ENCODE measurements at regions not wholly inside any gene's neighbourhood (a gene's known extent, or its start where the extent isn't known, plus 50 kb on each side); places are given as distances from the start of the nearest gene placed in this dataset.

- no peak for DNase-seq
Observed at GRCh38 chr6:108751851-108752732, 96.1 kb upstream of the ARMC2 start.

GRCh38 chr6:108752733-108753590 is 95.3 kb upstream of the ARMC2 start:
- peak; percentile 50 for DNase-seq

GRCh38 chr6:108755257-108756240 is 92.7 kb upstream of the ARMC2 start:
- no peak for DNase-seq

GRCh38 chr6:108757357-108757756 is 90.9 kb upstream of the ARMC2 start:
- DNase-seq, result no peak

GRCh38 chr6:108758884-108759283 is 89.3 kb upstream of the ARMC2 start:
- DNase-seq, result no peak

GRCh38 chr6:108760126-108761050 is 87.8 kb upstream of the ARMC2 start:
- DNase-seq, result peak; percentile 63

GRCh38 chr6:108762394-108762793 is 85.8 kb upstream of the ARMC2 start:
- no peak for DNase-seq

- no peak for DNase-seq
Observed at GRCh38 chr6:108763931-108764579, 84.2 kb upstream of the ARMC2 start.

- DNase-seq, result no peak
Observed at GRCh38 chr6:108764580-108764950, 83.7 kb upstream of the ARMC2 start.

GRCh38 chr6:108765495-108765894 is 82.7 kb upstream of the ARMC2 start:
- DNase-seq, result no peak

- no peak for DNase-seq
Observed at GRCh38 chr6:108766419-108766818, 81.8 kb upstream of the ARMC2 start.

- no peak for DNase-seq
Observed at GRCh38 chr6:108766886-108767285, 81.3 kb upstream of the ARMC2 start.

GRCh38 chr6:108767418-108768165 is 80.6 kb upstream of the ARMC2 start:
- DNase-seq, result no peak

- DNase-seq, result no peak
Observed at GRCh38 chr6:108768166-108768555, 80.1 kb upstream of the ARMC2 start.

- DNase-seq, result no peak
Observed at GRCh38 chr6:108768792-108769524, 79.3 kb upstream of the ARMC2 start.

GRCh38 chr6:108771421-108771820 is 76.8 kb upstream of the ARMC2 start:
- peak; percentile 40 for DNase-seq

- DNase-seq, result no peak
Observed at GRCh38 chr6:108774555-108774954, 73.7 kb upstream of the ARMC2 start.

- DNase-seq, result no peak
Observed at GRCh38 chr6:108777536-108777935, 70.7 kb upstream of the ARMC2 start.

- DNase-seq, result no peak
Observed at GRCh38 chr6:108778421-108779186, 69.6 kb upstream of the ARMC2 start.
